ENCODE measurements at regions not wholly inside any gene's neighbourhood (a gene's known extent, or its start where the extent isn't known, plus 50 kb on each side); places are given as distances from the start of the nearest gene placed in this dataset.

DNA sequence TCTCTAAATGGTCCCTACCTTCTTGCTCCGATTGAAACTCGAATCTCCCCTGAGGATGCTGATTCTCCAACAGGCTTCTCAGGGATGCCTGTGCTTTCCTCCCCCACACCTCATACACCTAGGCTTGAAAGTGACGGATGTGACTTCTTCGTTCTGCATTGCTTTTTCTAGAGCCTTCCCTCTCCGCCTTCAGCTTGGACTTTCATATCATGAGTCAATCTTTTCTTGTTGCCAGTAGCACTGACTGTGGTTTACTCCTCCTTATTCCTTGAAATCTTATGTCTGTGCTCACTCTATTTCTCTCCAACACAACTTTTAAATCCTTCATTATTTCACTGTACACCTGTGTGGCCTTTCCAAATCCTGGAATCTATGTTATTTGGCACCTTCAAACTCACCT lies 451.4 kb downstream of the TMX3 start:
- TF ChIP-seq, protein P1, sequence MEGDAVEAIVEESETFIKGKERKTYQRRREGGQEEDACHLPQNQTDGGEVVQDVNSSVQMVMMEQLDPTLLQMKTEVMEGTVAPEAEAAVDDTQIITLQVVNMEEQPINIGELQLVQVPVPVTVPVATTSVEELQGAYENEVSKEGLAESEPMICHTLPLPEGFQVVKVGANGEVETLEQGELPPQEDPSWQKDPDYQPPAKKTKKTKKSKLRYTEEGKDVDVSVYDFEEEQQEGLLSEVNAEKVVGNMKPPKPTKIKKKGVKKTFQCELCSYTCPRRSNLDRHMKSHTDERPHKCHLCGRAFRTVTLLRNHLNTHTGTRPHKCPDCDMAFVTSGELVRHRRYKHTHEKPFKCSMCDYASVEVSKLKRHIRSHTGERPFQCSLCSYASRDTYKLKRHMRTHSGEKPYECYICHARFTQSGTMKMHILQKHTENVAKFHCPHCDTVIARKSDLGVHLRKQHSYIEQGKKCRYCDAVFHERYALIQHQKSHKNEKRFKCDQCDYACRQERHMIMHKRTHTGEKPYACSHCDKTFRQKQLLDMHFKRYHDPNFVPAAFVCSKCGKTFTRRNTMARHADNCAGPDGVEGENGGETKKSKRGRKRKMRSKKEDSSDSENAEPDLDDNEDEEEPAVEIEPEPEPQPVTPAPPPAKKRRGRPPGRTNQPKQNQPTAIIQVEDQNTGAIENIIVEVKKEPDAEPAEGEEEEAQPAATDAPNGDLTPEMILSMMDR (IDR thresholded peaks at IDR 0.05), result no peak
- TF ChIP-seq EZH2 (IDR thresholded peaks at IDR 0.05), result no peak
- no peak for TF ChIP-seq EZH2phosphoT487 (IDR thresholded peaks at IDR 0.05)
